ENCODE measurements at regions not wholly inside any gene's neighbourhood (a gene's known extent, or its start where the extent isn't known, plus 50 kb on each side); places are given as distances from the start of the nearest gene placed in this dataset.

GRCh38 chr2:24423095-24423494 lies 62.8 kb upstream of the ITSN2 start:
- Histone ChIP-seq H2BK15ac (ENCODE audit: low read depth, low read length) (no peak overlapping the region), H3K14ac (replicated peaks; ENCODE audit: low read depth, low read length) (no peak overlapping the region), H2AK9ac (replicated peaks; ENCODE audit: low read depth, low read length, poor library complexity) (no peak overlapping the region), H4K5ac (ENCODE audit: low read depth, low read length) (no peak overlapping the region), H3K4me3 (ENCODE audit: insufficient read depth, low read depth, low read length) (no peak overlapping the region), H3K36me3 (ENCODE audit: control insufficient read depth, insufficient read depth, low read length) (no peaks in the 10 kb centered on the region), H3K4me1 (ENCODE audit: control insufficient read depth, insufficient read depth, low read length) (no peaks in the 10 kb centered on the region), H3K23ac (ENCODE audit: low read depth, low read length) (no peak overlapping the region), H3K9me3 (ENCODE audit: control insufficient read depth, insufficient read depth, low read length) (no peaks in the 10 kb centered on the region), H4K91ac (ENCODE audit: insufficient read depth, low read depth, low read length) (no peak overlapping the region), H3K9ac (ENCODE audit: low read depth, low read length) (no peak overlapping the region), H2AK5ac (ENCODE audit: low read depth, low read length) (no peak overlapping the region), H3K27ac (ENCODE audit: insufficient read depth, low read length) (no peak overlapping the region), H2AFZ (replicated peaks; ENCODE audit: low read length, poor library complexity) (no peak overlapping the region), H2BK120ac (ENCODE audit: low read depth, low read length) (no peak overlapping the region), H3K9me1 (ENCODE audit: insufficient read depth, low read length) (no peaks in the 10 kb centered on the region), H3K27me3 (ENCODE audit: control insufficient read depth, insufficient read depth, low read length) (peaks cover 7% of the 10 kb centered on the region), H3K79me1 (ENCODE audit: low read depth in 1 of 2, low read length in 2 of 2) (no peaks in the 10 kb centered on the region), H4K20me1 (ENCODE audit: insufficient read depth, low read length) (no peaks in the 10 kb centered on the region), H3K18ac (ENCODE audit: low read depth, low read length) (no peak overlapping the region), H3K56ac (ENCODE audit: extremely low read depth, insufficient read depth, low read length) (no peak overlapping the region), H3K4me2 (ENCODE audit: low read depth, low read length) (no peak overlapping the region), H4K8ac (ENCODE audit: low read depth in 2 of 2, low read length in 2 of 2) (no peak overlapping the region), H2BK5ac (ENCODE audit: low read depth, low read length, poor library complexity, severe bottlenecking) (no peak overlapping the region), H2BK20ac (ENCODE audit: low read depth, low read length) (no peak overlapping the region), H3K4ac (ENCODE audit: low read depth, low read length) (no peak overlapping the region)
- TF ChIP-seq CTCF (conservative IDR thresholded peaks at IDR 0.05; ENCODE audit: low read depth, low read length), result no peak
- no peak for TF ChIP-seq RCOR1 (IDR thresholded peaks at IDR 0.05; ENCODE audit: insufficient replicate concordance, low read length)
- no peak for TF ChIP-seq MXI1 (IDR thresholded peaks at IDR 0.05; ENCODE audit: borderline replicate concordance, low read depth, low read length)
- no peak for TF ChIP-seq USF2 (IDR thresholded peaks at IDR 0.05; ENCODE audit: low read depth, low read length)
- ChIA-PET CTCF (interaction anchor here (0.6 to 1.5 kb wide), 5 partner anchors 11 to 68 kb away, joined by 3 to 5 read pairs (median 3); partner anchors contain the start of gene NCOA1), POLR2A (ENCODE audit: unreplicated experiment) (no interaction called here)
- ATAC-seq (ENCODE audit: low read depth) (no peak), DNase-seq (no peak)
- in situ Hi-C loops (cut with MboI; ENCODE audit: low sequenced_read_pairs) (loop anchor here (25.0 kb wide), 1 partner anchor 714 kb away; no protein-coding TSS in a partner anchor), intact Hi-C loops (cut with micrococcal nuclease) (loop anchor here (5.0 kb wide), 2 partner anchors 69 to 189 kb away; partner anchors contain the start of gene NCOA1), dilution Hi-C loops (cut with HindIII; ENCODE audit: low sequenced_read_pairs, unreplicated experiment) (no loop called here)
- no TSS peak for BruUV-seq (replicated peaks)
- WGBS, 2 experiments (ENCODE audit: extremely low coverage in 2 of 2, insufficient read length in 1 of 2), result no CpG with 5 or more reads among the region's 3 CpGs

Measured in IMR-90 (cell line).